IMR-90 (cell line): ENCODE measurements at regions not wholly inside any gene's neighbourhood (a gene's known extent, or its start where the extent isn't known, plus 50 kb on each side); places are given as distances from the start of the nearest gene placed in this dataset.

Experiments
- ATAC-seq: fragments of 200-7000 bp; cut with Tn5 transposase; 2 replicates; pipeline ENCODE4 v1.9.1; 2020; ENCODE audit warnings: low read depth, mild to moderate bottlenecking, moderate library complexity
- BruUV-seq: library from RNA; stranded (reverse); fragments of 400-500 nt; replicated peaks from 2 replicates; lab custom pipeline; 2021; lab: Mats Ljungman, UMichigan
- CTCF ChIA-PET: fragments of 300-600 bp; formaldehyde crosslinking; extraction: SDS; loops from one replicate; lab custom pipeline; 2021; ENCODE audit warnings: antibody characterized with exemption; lab: Yijun Ruan, JAX
- POLR2A ChIA-PET: fragments of 300-600 bp; sonication (Branson Sonifier 250); formaldehyde crosslinking; loops from one replicate; lab custom pipeline; 2022; ENCODE audit warnings: antibody characterized with exemption; ENCODE audit not compliant: unreplicated experiment; lab: Charles Lee
- DNase-seq: peaks from one replicate; pipeline ENCODE4 v3.0.0; 2013
- H2AFZ ChIP-seq: replicated peaks from 2 replicates; pipeline ENCODE3; 2013; ENCODE audit warnings: low read length, mild to moderate bottlenecking; ENCODE audit not compliant: poor library complexity
- H2AK5ac ChIP-seq: 2 replicates; pipeline ENCODE4 v1.6.1; 2013; ENCODE audit warnings: low read depth, low read length, inconsistent platforms
- H2AK9ac ChIP-seq: replicated peaks from 2 replicates; pipeline ENCODE3; 2013; ENCODE audit warnings: mild to moderate bottlenecking, low read depth, low read length, moderate library complexity; ENCODE audit not compliant: poor library complexity
- H2BK120ac ChIP-seq: 2 replicates; pipeline ENCODE4 v1.6.1; 2013; ENCODE audit warnings: low read depth, low read length, inconsistent platforms
- H2BK15ac ChIP-seq: 3 replicates; pipeline ENCODE4 v1.6.1; 2013; ENCODE audit warnings: low read depth, low read length, inconsistent platforms
- H2BK20ac ChIP-seq: 2 replicates; pipeline ENCODE4 v1.6.1; 2013; ENCODE audit warnings: low read depth, mild to moderate bottlenecking, inconsistent platforms, low read length, moderate library complexity
- H2BK5ac ChIP-seq: 2 replicates; pipeline ENCODE4 v1.6.1; 2013; ENCODE audit warnings: mild to moderate bottlenecking, low read depth, low read length, inconsistent platforms; ENCODE audit not compliant: poor library complexity, severe bottlenecking
- H3K14ac ChIP-seq: replicated peaks from 2 replicates; pipeline ENCODE4 v1.6.1; 2013; ENCODE audit warnings: low read depth, low read length, inconsistent platforms
- H3K18ac ChIP-seq: 2 replicates; pipeline ENCODE4 v1.6.1; 2013; ENCODE audit warnings: low read depth, low read length, control low read depth
- H3K23ac ChIP-seq: 2 replicates; pipeline ENCODE4 v1.6.1; 2013; ENCODE audit warnings: low read depth, low read length, inconsistent platforms
- H3K27ac ChIP-seq: 2 replicates; pipeline ENCODE4 v1.5.1; 2013; ENCODE audit warnings: mild to moderate bottlenecking, control low read depth, low read length; ENCODE audit not compliant: insufficient read depth
- H3K27me3 ChIP-seq: 2 replicates; pipeline ENCODE4 v1.6.1; 2013; ENCODE audit warnings: low read length; ENCODE audit not compliant: control insufficient read depth, insufficient read depth
- H3K36me3 ChIP-seq: 2 replicates; pipeline ENCODE4 v1.6.1; 2013; ENCODE audit warnings: low read length, mixed read lengths; ENCODE audit not compliant: control insufficient read depth, insufficient read depth
- H3K4ac ChIP-seq: 2 replicates; pipeline ENCODE4 v1.6.1; 2013; ENCODE audit warnings: low read depth, low read length, inconsistent platforms
- H3K4me1 ChIP-seq: 2 replicates; pipeline ENCODE4 v1.6.1; 2013; ENCODE audit warnings: low read length, mixed read lengths; ENCODE audit not compliant: control insufficient read depth, insufficient read depth
- H3K4me2 ChIP-seq: 2 replicates; pipeline ENCODE4 v1.6.1; 2013; ENCODE audit warnings: low read depth, mild to moderate bottlenecking, control low read depth, low read length, moderate library complexity
- H3K4me3 ChIP-seq: 2 replicates; pipeline ENCODE4 v1.5.1; 2013; ENCODE audit warnings: low read depth, mild to moderate bottlenecking, control low read depth, low read length, moderate library complexity; ENCODE audit not compliant: insufficient read depth
- H3K56ac ChIP-seq: 2 replicates; pipeline ENCODE4 v1.6.1; 2013; ENCODE audit warnings: low read length, inconsistent platforms; ENCODE audit not compliant: insufficient read depth; ENCODE audit errors: extremely low read depth
- H3K79me1 ChIP-seq, 2 experiments: 2 replicates each; pipeline ENCODE4 v1.6.1; 2013; ENCODE audit warnings: low read length in 2 of 2, inconsistent platforms in 1 of 2, low read depth in 1 of 2
- H3K9ac ChIP-seq: 2 replicates; pipeline ENCODE4 v1.6.1; 2013; ENCODE audit warnings: low read depth, low read length, control low read depth
- H3K9me1 ChIP-seq: 2 replicates; pipeline ENCODE4 v1.6.1; 2013; ENCODE audit warnings: low read length, inconsistent platforms; ENCODE audit not compliant: insufficient read depth
- H3K9me3 ChIP-seq: 2 replicates; pipeline ENCODE4 v1.6.1; 2013; ENCODE audit warnings: low read length; ENCODE audit not compliant: control insufficient read depth, insufficient read depth
- H4K20me1 ChIP-seq: 2 replicates; pipeline ENCODE4 v1.6.1; 2013; ENCODE audit warnings: low read length, inconsistent platforms; ENCODE audit not compliant: insufficient read depth
- H4K5ac ChIP-seq: 2 replicates; pipeline ENCODE4 v1.6.1; 2013; ENCODE audit warnings: mild to moderate bottlenecking, low read depth, low read length, control low read depth
- H4K8ac ChIP-seq, 2 experiments: 2 replicates each; pipeline ENCODE4 v1.6.1; 2013; ENCODE audit warnings: low read depth in 2 of 2, low read length in 2 of 2, control low read depth in 1 of 2, inconsistent platforms in 1 of 2
- H4K91ac ChIP-seq: 2 replicates; pipeline ENCODE4 v1.6.1; 2013; ENCODE audit warnings: low read depth, low read length, inconsistent platforms; ENCODE audit not compliant: insufficient read depth
- CEBPB ChIP-seq: IDR thresholded peaks from 2 replicates; pipeline ENCODE4 v1.6.1; 2012; ENCODE audit warnings: low read depth, low read length, improper control_type of control experiment
- FOS ChIP-seq: fragments of 150-350 bp; IDR thresholded peaks from 2 replicates; pipeline ENCODE4 v1.6.1; 2016; ENCODE audit warnings: low read depth, low read length
- MAFK ChIP-seq: IDR thresholded peaks from 2 replicates; pipeline ENCODE4 v1.6.1; 2012; ENCODE audit warnings: low read depth, low read length, improper control_type of control experiment
- RAD21 ChIP-seq: IDR thresholded peaks from 2 replicates; pipeline ENCODE4 v1.6.1; 2012; ENCODE audit warnings: low read length, improper control_type of control experiment
- SMC3 ChIP-seq: fragments of 150-350 bp; IDR thresholded peaks from 2 replicates; pipeline ENCODE4 v1.6.1; 2016; ENCODE audit warnings: low read depth, mild to moderate bottlenecking, antibody characterized with exemption, low read length, moderate library complexity
- WGBS, 2 experiments: methylation state at CpG; one replicate each; pipeline versions ENCODE4 v1.1.5 to v1.1.7; 2013; ENCODE audit warnings: missing lambda C conversion rate in 2 of 2; ENCODE audit not compliant: insufficient read length in 1 of 2; ENCODE audit errors: extremely low coverage in 2 of 2; 5-methylcytosine and 5-hydroxymethylcytosine counted together
- dilution Hi-C: fragments of 300-500 bp; cut with HindIII; formaldehyde crosslinking; loops from one replicate; pipeline ENCODE4 v1.14.3; 2018; ENCODE audit warnings: low sequenced_read_pairs; ENCODE audit not compliant: unreplicated experiment
- in situ Hi-C: fragments of 300-500 bp; cut with MboI; formaldehyde crosslinking; loops from 3 replicates; pipeline ENCODE4 v1.14.3; 2019; ENCODE audit warnings: low sequenced_read_pairs, inconsistent platforms, mixed read lengths
- intact Hi-C: fragments of 100-400 bp; cut with micrococcal nuclease; formaldehyde crosslinking; loops from 2 replicates; pipeline ENCODE4 v1.10.0; 2022

GRCh38 chr10:30182191-30183054 lies 123.0 kb upstream of the JCAD start:
- dilution Hi-C loops = no loop called here
- ATAC-seq = peak; percentile 84
- H3K9me1 ChIP-seq = peaks cover 32% of the 10 kb centered on the region
- peaks cover 42% of the 10 kb centered on the region for H3K4me1 ChIP-seq
- H3K27me3 ChIP-seq = no peaks in the 10 kb centered on the region
- peak overlapping the region; percentile 97 for H2AK5ac ChIP-seq
- peak overlapping the region; percentile 96 for H2BK15ac ChIP-seq
- H4K8ac ChIP-seq = peak overlapping the region; percentile 80 to 92
- H3K4me3 ChIP-seq = no peak overlapping the region
- 50% methylated on average over 1 of the region's 25 CpGs; no CpG with 5 or more reads in 1 of the 2 experiments for WGBS, 2 experiments
- H4K20me1 ChIP-seq = peaks cover 5% of the 10 kb centered on the region
- DNase-seq = peak; percentile 90
- H3K9ac ChIP-seq = peak overlapping the region; percentile 18
- peak overlapping the region; percentile 76 for H4K5ac ChIP-seq
- peak overlapping the region; percentile 76 for H3K14ac ChIP-seq
- intact Hi-C loops = loop anchor here (2.0 kb wide), 1 partner anchor 124 kb away; the partner anchor contains the start of gene JCAD
- no TSS peak for BruUV-seq
- H3K18ac ChIP-seq = peak overlapping the region; percentile 92
- peak overlapping the region; percentile 92 for H2BK20ac ChIP-seq
- peak overlapping the region; percentile 87 for H2AFZ ChIP-seq
- H3K4me2 ChIP-seq = peak overlapping the region; percentile 34; the same call in 1 of the 2 replicates
- peak overlapping the region; percentile 94 for H2BK5ac ChIP-seq
- CTCF ChIA-PET = interaction anchor here (1.1 kb wide), 1 partner anchor 71 kb away, joined by 3 read pairs; no protein-coding TSS in a partner anchor
- peak overlapping the region; percentile 95 for H3K4ac ChIP-seq
- peak overlapping the region; percentile 98 for H2BK120ac ChIP-seq
- peak; percentile 43 for TF ChIP-seq CEBPB
- TF ChIP-seq RAD21 = peak; percentile 7; the same call in 1 of the 2 replicates
- TF ChIP-seq SMC3 = no peak
- TF ChIP-seq MAFK = no peak
- peak; percentile 79 for TF ChIP-seq FOS
- peak overlapping the region; percentile 94 for H4K91ac ChIP-seq
- POLR2A ChIA-PET = no interaction called here
- peak overlapping the region; percentile 87 for H3K56ac ChIP-seq
- no peaks in the 10 kb centered on the region for H3K36me3 ChIP-seq
- H2AK9ac ChIP-seq = peak overlapping the region; percentile 90
- H3K27ac ChIP-seq = peak overlapping the region; percentile 92
- H3K9me3 ChIP-seq = no peaks in the 10 kb centered on the region
- H3K79me1 ChIP-seq = peaks cover 0 to 9% of the 10 kb centered on the region in 2 experiments; a peak in 1 of 4 replicates
- in situ Hi-C loops = no loop called here
- peak overlapping the region; percentile 15; the same call in 1 of the 2 replicates for H3K23ac ChIP-seq
